ENCODE measurements at regions not wholly inside any gene's neighbourhood (a gene's known extent, or its start where the extent isn't known, plus 50 kb on each side); places are given as distances from the start of the nearest gene placed in this dataset.

GRCh38 chr7:3244241-3244814 is 56.7 kb upstream of the SDK1 start:
- H3K79me2 ChIP-seq (ENCODE audit: control insufficient read depth, insufficient read depth, low read length) = no peaks in the 10 kb centered on the region
- no peak for DNase-seq (ENCODE audit: low read depth, low spot score)
- H3K4me2 ChIP-seq (ENCODE audit: control insufficient read depth, extremely low read depth, insufficient read depth, low read depth, low read length) = no peak overlapping the region

GRCh38 chr7:3245077-3245476 is 56.0 kb upstream of the SDK1 start:
- Histone ChIP-seq H3K4me2 (ENCODE audit: control insufficient read depth, extremely low read depth, insufficient read depth, low read depth, low read length) (no peak overlapping the region), H3K36me3 (ENCODE audit: control insufficient read depth in 2 of 2, extremely low read depth in 1 of 2, insufficient read depth in 2 of 2, low read length in 2 of 2) (no peaks in the 10 kb centered on the region), H3K27me3 (ENCODE audit: control insufficient read depth, extremely low read depth, insufficient read depth, low read length) (no peaks in the 10 kb centered on the region), H3K9me3 (ENCODE audit: control insufficient read depth, low read depth, low read length) (no peaks in the 10 kb centered on the region), H3K4me3 (ENCODE audit: control insufficient read depth in 2 of 3, extremely low read depth in 1 of 3, insufficient read depth in 2 of 3, low read depth in 1 of 3, low read length in 3 of 3) (no peak overlapping the region), H3K9ac (ENCODE audit: control insufficient read depth, extremely low read depth, insufficient read depth, low read length) (no peak overlapping the region), H2AFZ (ENCODE audit: control insufficient read depth, low read length) (no peak overlapping the region), H3K4me1 (ENCODE audit: control insufficient read depth, extremely low read depth, insufficient read depth, low read length) (no peaks in the 10 kb centered on the region), H3K79me2 (ENCODE audit: control insufficient read depth, insufficient read depth, low read length) (no peaks in the 10 kb centered on the region), H4K20me1 (ENCODE audit: control insufficient read depth, extremely low read depth, insufficient read depth, low read length) (no peaks in the 10 kb centered on the region), H3K27ac (ENCODE audit: control insufficient read depth, insufficient read depth, low read length) (no peak overlapping the region), H3K9me1 (ENCODE audit: control insufficient read depth, extremely low read depth, insufficient read depth, low read length) (no peaks in the 10 kb centered on the region)
- dilution Hi-C loops (cut with MboI; ENCODE audit: extremely low pct_ligation_motif_present, low sequenced_read_pairs) = no loop called here
- DNase-seq (ENCODE audit: low read depth, low spot score) (no peak), FAIRE-seq (no peak)
- TF ChIP-seq EZH2 (IDR thresholded peaks at IDR 0.05; ENCODE audit: low read length) = no peak
- no peak for TF ChIP-seq CTCF (optimal IDR thresholded peaks at IDR 0.05 in 1 of 3, IDR thresholded peaks at IDR 0.05 in 1 of 3, conservative IDR thresholded peaks at IDR 0.05 in 1 of 3; ENCODE audit: extremely low read depth in 1 of 3, insufficient read depth in 2 of 3, low read length in 3 of 3)

More at GRCh38 chr7:3244241-3244814, 56.7 kb upstream of the SDK1 start:
- no peaks in the 10 kb centered on the region for H3K9me3 ChIP-seq (ENCODE audit: control insufficient read depth, low read depth, low read length)
- FAIRE-seq = no peak
- H3K27me3 ChIP-seq (ENCODE audit: control insufficient read depth, extremely low read depth, insufficient read depth, low read length) = no peaks in the 10 kb centered on the region
- H3K9ac ChIP-seq (ENCODE audit: control insufficient read depth, extremely low read depth, insufficient read depth, low read length) = no peak overlapping the region
- H3K9me1 ChIP-seq (ENCODE audit: control insufficient read depth, extremely low read depth, insufficient read depth, low read length) = no peaks in the 10 kb centered on the region
- TF ChIP-seq EZH2 (IDR thresholded peaks at IDR 0.05; ENCODE audit: low read length) = no peak
- no peak for TF ChIP-seq CTCF (optimal IDR thresholded peaks at IDR 0.05 in 1 of 3, IDR thresholded peaks at IDR 0.05 in 1 of 3, conservative IDR thresholded peaks at IDR 0.05 in 1 of 3; ENCODE audit: extremely low read depth in 1 of 3, insufficient read depth in 2 of 3, low read length in 3 of 3)
- no peaks in the 10 kb centered on the region for H4K20me1 ChIP-seq (ENCODE audit: control insufficient read depth, extremely low read depth, insufficient read depth, low read length)
- H2AFZ ChIP-seq (ENCODE audit: control insufficient read depth, low read length) = no peak overlapping the region
- dilution Hi-C loops (cut with MboI; ENCODE audit: extremely low pct_ligation_motif_present, low sequenced_read_pairs) = no loop called here
- H3K27ac ChIP-seq (ENCODE audit: control insufficient read depth, insufficient read depth, low read length) = no peak overlapping the region
- H3K4me3 ChIP-seq (ENCODE audit: control insufficient read depth in 2 of 3, extremely low read depth in 1 of 3, insufficient read depth in 2 of 3, low read depth in 1 of 3, low read length in 3 of 3) = no peak overlapping the region
- H3K36me3 ChIP-seq (ENCODE audit: control insufficient read depth in 2 of 2, extremely low read depth in 1 of 2, insufficient read depth in 2 of 2, low read length in 2 of 2) = no peaks in the 10 kb centered on the region
- H3K4me1 ChIP-seq (ENCODE audit: control insufficient read depth, extremely low read depth, insufficient read depth, low read length) = no peaks in the 10 kb centered on the region

All from keratinocyte (primary cell).